Activated CD8-positive, alpha-beta memory T cell treated with anti-CD3 and anti-CD28 coated beads, Interleukin-2, amount 10 ng/mL, durations not matched to agents 7 days and 5 days (primary cell): ENCODE measurements at regions not wholly inside any gene's neighbourhood (a gene's known extent, or its start where the extent isn't known, plus 50 kb on each side); places are given as distances from the start of the nearest gene placed in this dataset.

Source experiments
- ATAC-seq: fragments of 150-1000 bp; cut with Tn5 transposase; one replicate; pipeline ENCODE4 v1.10.0; 2021; ENCODE audit warnings: moderate library complexity
- CTCF ChIA-PET: fragments of 350-600 bp; sonication (Branson Sonifier 250); formaldehyde crosslinking; loops from one replicate; lab custom pipeline; 2021; ENCODE audit warnings: antibody characterized with exemption; lab: Charles Lee
- DNase-seq: peaks from one replicate; pipeline ENCODE4 v3.0.0-alpha.2; 2020
- H3K27ac Mint-ChIP-seq: one replicate; pipeline ENCODE4 v1.8.0; 2021; ENCODE audit warnings: mild to moderate bottlenecking, mixed read lengths
- H3K27me3 Mint-ChIP-seq: one replicate; pipeline ENCODE4 v1.8.0; 2021; ENCODE audit warnings: mixed read lengths
- H3K36me3 Mint-ChIP-seq: one replicate; pipeline ENCODE4 v1.8.0; 2021; ENCODE audit warnings: mild to moderate bottlenecking, mixed read lengths
- H3K4me1 Mint-ChIP-seq: one replicate; pipeline ENCODE4 v1.8.0; 2021; ENCODE audit warnings: mixed read lengths
- H3K4me3 Mint-ChIP-seq: one replicate; pipeline ENCODE4 v1.8.0; 2021; ENCODE audit warnings: mild to moderate bottlenecking, moderate library complexity, mixed read lengths
- H3K9me3 Mint-ChIP-seq: one replicate; pipeline ENCODE4 v1.8.0; 2022; ENCODE audit warnings: low read depth, mixed read lengths

GRCh38 chrX:37946197-37946596, 60.2 kb upstream of the SYTL5 start:
- Mint-ChIP-seq H3K4me3 (no peak overlapping the region), H3K27me3 (no peaks in the 10 kb centered on the region), H3K36me3 (no peaks in the 10 kb centered on the region), H3K27ac (no peak overlapping the region), H3K9me3 (no peaks in the 10 kb centered on the region), H3K4me1 (no peaks in the 10 kb centered on the region)
- DNase-seq (no peak), ATAC-seq (no peak)
- CTCF ChIA-PET = no interaction called here

GRCh38 chrX:37955273-37955672, 51.1 kb upstream of the SYTL5 start:
- CTCF ChIA-PET = no interaction called here
- no peak overlapping the region for H3K4me3 Mint-ChIP-seq
- H3K9me3 Mint-ChIP-seq = no peaks in the 10 kb centered on the region
- ATAC-seq (no peak), DNase-seq (no peak)
- H3K36me3 Mint-ChIP-seq = no peaks in the 10 kb centered on the region
- H3K27ac Mint-ChIP-seq = no peak overlapping the region
- H3K27me3 Mint-ChIP-seq = peaks cover 2% of the 10 kb centered on the region
- peaks cover 3% of the 10 kb centered on the region for H3K4me1 Mint-ChIP-seq

GRCh38 chrX:37956223-37956622, 50.1 kb upstream of the SYTL5 start:
- DNase-seq (no peak), ATAC-seq (no peak)
- Mint-ChIP-seq H3K36me3 (no peaks in the 10 kb centered on the region), H3K4me1 (peaks cover 7% of the 10 kb centered on the region), H3K4me3 (no peak overlapping the region), H3K27ac (no peak overlapping the region), H3K27me3 (peaks cover 2% of the 10 kb centered on the region), H3K9me3 (no peaks in the 10 kb centered on the region)
- CTCF ChIA-PET = no interaction called here
